Stimulated activated CD4-positive, alpha-beta T cell treated with anti-CD3 and anti-CD28 coated beads, Interleukin-15, amount 100 ng/mL, for 1 hour (primary cell): ENCODE measurements at regions not wholly inside any gene's neighbourhood (a gene's known extent, or its start where the extent isn't known, plus 50 kb on each side); places are given as distances from the start of the nearest gene placed in this dataset.
"Not testable (repeated sequence)": the region's sequence is repeated elsewhere in the genome, so short reads cannot be mapped to it uniquely, and the experiment has no call there.

Experiments used
- DNase-seq, 2 donors: peaks; one replicate each; pipeline ENCODE4 v3.0.0-alpha.2; 2020; ENCODE audit warnings: low read depth in 1 of 2, low spot score in 1 of 2

GRCh38 chr9:90074316-90074962 lies 469.6 kb downstream of the GADD45G start:
- no peak for DNase-seq

GRCh38 chr9:90077598-90077997 lies 472.8 kb downstream of the GADD45G start:
- DNase-seq, result not testable (repeated sequence)

DNA sequence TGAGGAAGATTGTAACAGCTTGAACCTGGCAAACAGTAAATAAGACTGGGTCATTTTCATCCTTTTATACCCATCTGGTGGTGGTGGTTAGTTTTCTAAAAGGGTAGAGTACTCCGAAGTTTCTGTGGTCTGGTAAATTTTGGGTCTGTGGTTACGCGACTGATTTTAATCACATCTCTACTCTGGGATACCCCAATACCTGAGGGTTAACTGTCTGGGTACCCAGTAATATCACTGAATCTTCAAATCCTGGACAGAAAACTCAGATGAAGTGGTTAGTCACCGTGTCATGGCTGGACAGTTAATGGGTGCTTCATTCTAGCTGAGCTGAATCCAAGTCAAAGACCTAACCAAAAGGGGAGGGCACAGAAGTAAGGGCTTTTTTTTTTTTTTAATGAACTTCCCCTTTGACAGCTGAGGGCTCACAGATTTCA lies 474.2 kb downstream of the GADD45G start:
- no peak for DNase-seq

- DNase-seq, result no peak
Observed at GRCh38 chr9:90085633-90086032, 480.8 kb downstream of the GADD45G start.

GRCh38 chr9:90086101-90086511 lies 481.3 kb downstream of the GADD45G start:
- DNase-seq, result no peak

GRCh38 chr9:90088434-90088833 lies 483.6 kb downstream of the GADD45G start:
- no peak for DNase-seq

DNA sequence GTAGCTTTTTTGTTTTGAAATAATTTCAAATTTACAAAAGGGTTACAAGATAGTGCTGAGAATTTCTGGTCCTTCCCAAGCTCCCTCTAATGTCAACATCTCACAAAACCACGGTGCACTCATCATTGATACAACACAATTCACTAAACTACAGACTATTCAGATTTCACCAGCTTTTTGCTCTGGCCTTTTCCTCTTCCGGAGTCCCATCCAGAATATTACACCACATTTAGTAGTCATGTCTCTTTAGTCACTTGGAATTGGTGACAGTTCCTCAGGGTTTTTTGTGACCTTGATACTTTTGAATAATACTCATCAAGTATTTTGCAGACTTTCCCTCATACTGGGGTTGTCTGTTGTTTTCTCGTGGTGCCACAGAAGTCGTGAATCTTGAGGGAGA lies 484.0 kb downstream of the GADD45G start:
- DNase-seq, result no peak

DNA sequence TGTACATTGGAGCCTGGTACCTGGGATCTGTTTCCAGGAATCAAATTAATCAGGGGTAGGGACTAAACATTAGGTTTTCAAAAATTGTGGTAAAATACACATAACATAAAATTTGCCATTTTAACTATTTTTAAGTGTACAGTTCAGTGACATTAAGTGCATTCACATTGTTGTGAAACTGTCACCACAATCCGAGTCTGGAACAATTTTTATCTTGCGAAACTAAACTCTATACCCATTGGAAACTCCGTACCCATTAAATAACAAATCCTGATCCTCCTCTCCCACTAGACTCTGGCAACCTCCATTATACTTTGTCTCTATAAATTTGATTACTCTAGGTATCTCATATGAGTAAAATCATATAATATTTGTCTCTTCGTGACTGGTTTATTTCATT lies 486.2 kb downstream of the GADD45G start:
- DNase-seq, result no peak

- DNase-seq, result no peak
Observed at GRCh38 chr9:90092508-90092907, 487.7 kb downstream of the GADD45G start.

DNA sequence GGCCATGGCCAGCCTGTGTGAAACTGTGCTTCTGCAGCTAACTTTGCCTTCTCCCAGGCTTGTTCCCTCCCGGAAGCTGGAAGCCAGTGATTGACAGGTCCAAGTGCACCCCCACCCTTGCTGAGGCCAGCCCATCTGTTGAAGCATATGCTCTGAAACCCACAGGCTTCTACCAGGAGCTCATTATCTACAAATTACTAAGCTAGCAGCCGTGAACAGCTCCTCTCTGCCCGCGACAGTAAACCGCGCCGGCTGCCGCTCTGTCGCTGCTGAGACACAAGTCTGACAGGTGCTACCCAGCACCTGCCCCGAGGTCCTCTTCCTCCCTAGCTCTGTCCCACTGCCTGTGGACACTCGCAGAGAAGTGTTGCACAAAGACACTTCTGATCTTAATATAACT lies 490.9 kb downstream of the GADD45G start:
- no peak for DNase-seq

- no peak for DNase-seq
Observed at GRCh38 chr9:90097237-90097636, 492.4 kb downstream of the GADD45G start.

DNA sequence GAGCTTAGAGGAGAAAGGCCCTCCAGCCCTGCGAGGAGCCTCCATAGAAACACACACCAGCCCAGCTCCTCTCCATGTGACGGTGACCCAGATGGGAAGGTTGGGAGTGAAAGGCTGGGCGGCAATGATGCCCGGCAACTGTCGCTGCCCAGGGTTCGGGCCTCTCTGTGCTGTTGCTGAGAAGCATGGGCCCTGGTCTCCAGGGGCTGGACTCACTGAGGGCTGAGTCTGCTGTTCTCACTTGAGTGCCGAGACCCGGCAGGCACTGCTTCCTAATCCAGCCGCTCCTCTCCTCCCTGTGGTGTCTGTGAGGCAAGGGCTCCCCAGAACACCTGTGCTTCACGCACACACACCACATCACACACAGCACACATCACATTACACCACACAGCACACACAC lies 493.6 kb downstream of the GADD45G start:
- DNase-seq, result no peak

GRCh38 chr9:90099262-90099963 lies 494.6 kb downstream of the GADD45G start:
- no peak for DNase-seq

DNA sequence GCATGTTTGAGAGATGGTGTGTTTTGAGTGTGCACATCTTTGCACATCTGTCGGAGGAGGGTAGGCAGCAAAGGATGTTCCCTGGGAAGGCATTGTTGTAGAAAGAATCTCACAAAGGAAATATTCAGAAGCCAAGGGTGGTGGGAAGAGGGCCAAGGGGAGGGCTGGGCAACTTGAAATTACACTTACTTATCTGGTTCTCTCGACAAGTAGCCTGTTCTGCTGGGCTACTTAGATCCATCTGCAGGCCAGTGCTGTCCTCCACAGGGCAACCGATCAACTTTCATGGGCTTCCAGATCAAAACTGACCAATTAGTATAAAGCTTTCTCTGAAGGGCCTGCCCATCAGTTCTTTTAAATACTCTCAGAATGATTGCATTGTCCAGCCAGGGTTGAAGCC lies 495.2 kb downstream of the GADD45G start:
- no peak for DNase-seq

DNA sequence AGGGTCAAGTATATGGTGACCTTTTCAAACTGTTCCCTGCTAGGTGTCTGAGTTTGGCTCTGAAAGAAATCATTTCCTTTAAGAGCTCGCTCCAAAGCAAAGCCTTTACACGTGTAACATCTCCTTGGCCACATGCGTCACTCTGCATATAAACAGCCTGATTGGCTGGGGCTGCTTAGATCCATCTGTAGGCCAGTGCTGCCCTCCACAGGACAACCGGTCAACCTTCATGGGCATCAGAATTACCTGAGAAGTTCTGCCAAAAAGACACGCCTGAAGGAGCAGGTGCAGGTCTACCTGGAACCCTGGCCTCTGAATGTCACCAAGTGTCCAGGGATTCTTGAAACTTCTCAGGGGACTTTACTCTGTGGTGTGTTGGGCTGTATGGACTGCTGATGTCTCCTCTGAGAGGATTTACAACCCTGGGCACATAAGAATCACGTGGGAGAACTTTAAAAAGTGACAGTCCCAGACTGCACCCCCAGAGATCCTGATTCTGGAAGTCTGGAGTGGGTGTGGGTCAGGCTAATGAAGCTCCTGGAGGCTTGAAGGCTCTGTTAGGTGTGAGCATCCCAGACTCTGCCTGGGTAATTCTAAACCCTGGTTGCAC lies 497.6 kb downstream of the GADD45G start:
- DNase-seq, result peak; percentile 45 to 50

- DNase-seq, result no peak
Observed at GRCh38 chr9:90103771-90104170, 499.0 kb downstream of the GADD45G start.

DNA sequence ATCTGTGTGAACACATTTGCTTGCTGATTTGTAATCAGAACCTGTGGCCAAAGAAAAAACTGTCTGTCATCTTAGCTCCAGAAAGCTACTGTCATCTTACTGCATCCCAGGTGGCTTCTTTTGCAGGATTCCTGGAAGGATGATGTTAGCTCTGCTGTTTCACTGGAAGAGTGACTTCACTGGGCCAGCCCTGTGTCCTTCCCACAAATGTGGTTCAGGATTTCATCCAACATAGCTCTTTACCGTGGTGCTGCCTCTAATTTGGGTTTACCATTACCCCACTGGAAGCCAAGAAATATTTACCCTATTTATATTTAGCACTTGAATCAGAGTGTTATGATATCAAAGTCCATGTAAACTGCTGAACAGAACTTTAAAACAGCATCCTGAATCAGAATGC lies 501.0 kb downstream of the GADD45G start:
- DNase-seq, result no peak

DNA sequence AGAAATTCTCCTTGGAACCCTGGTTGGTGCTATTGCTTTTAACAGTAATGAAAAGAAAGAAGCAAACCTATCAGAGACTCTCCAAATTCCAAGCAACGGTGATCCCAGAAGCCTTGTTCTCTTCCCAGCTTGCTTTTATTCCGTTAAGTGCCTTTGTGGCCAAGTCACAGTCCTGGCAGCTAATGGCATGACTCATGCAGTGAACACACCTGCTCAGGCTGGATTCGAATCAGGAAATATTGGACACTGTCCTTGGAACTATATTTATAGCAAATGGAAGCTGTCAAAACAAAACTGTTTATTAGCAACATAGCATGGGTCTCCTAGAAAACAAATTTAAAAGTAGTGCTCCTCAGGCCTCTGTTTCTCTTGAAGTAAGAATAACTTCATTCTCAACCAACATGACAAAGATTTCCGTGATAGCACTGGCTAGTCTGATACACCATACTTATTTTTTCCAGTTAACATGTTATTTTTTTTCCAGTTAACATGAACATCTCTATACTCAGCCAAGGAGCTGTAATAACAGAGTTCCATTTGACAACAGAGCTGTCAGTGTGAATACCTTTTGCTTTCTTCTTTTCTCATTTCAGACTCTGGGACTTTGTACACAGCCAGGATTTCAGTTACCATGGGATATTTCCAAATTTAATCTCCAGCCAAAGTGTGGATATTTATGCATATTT lies 502.4 kb downstream of the GADD45G start:
- DNase-seq, result no peak

GRCh38 chr9:90107726-90108655 lies 503.2 kb downstream of the GADD45G start:
- DNase-seq, result no peak

DNA sequence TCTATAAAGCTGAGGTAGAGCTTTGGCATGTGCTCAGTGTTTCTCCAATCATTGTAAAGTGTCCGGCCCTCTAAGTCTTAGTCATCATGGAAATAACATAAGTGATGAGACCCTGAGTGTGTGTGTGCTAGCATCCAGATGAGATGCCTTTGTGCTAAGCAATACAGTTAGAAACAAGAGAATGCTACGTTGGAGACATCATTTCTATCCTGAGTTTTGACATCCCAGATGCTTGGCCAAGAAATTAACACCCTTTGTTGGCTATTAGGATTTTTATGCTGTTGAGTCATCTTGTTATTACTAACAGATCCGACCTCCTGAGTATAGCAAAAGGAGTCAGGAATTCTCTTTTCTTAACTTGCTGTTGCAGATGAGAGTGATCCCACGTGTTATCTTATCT lies 508.0 kb downstream of the GADD45G start:
- DNase-seq, result no peak
